HCT116 (cell line): ENCODE measurements at regions not wholly inside any gene's neighbourhood (a gene's known extent, or its start where the extent isn't known, plus 50 kb on each side); places are given as distances from the start of the nearest gene placed in this dataset.

Experiments used
- ATAC-seq: fragments of 200-7000 bp; cut with Tn5 transposase; 2 replicates; pipeline ENCODE4 v1.9.1; 2020; ENCODE audit warnings: mild to moderate bottlenecking, moderate library complexity
- BruUV-seq: library from RNA; stranded (reverse); fragments of 400-500 nt; replicated peaks from 2 replicates; lab custom pipeline; 2021; lab: Mats Ljungman, UMichigan
- CTCF ChIA-PET: fragments of 300-600 bp; sonication (Branson Sonifier 250); formaldehyde crosslinking; loops from one replicate; lab custom pipeline; 2021; ENCODE audit warnings: antibody characterized with exemption; lab: Charles Lee
- POLR2A ChIA-PET: fragments of 300-600, 350-600 bp; sonication (Branson Sonifier 250); formaldehyde crosslinking; loops from one replicate; lab custom pipeline; 2021; ENCODE audit warnings: antibody characterized with exemption; lab: Charles Lee
- RAD21 ChIA-PET, 2 experiments: fragments of 300-600 bp; sonication (Branson Sonifier 250); formaldehyde crosslinking; loops; one replicate each; lab custom pipeline; 2023; ENCODE audit warnings: low total read pairs in 2 of 2; ENCODE audit not compliant: uncharacterized antibody in 2 of 2, unreplicated experiment in 2 of 2, low non-redundant PET in 1 of 2; lab: Charles Lee
- DNase-seq: peaks from one replicate; pipeline ENCODE4 v3.0.0-alpha.2; 2010; ENCODE audit warnings: low read depth, low spot score
- H2AFZ ChIP-seq: fragments of 200-600 bp; shearing (Covaris generic), sonication (generic); 2 replicates; pipeline ENCODE4 v1.6.1; 2017; ENCODE audit warnings: low read depth, mixed run types, mixed read lengths, antibody characterized with exemption, low read length; ENCODE audit not compliant: poor library complexity, severe bottlenecking
- H3K27ac ChIP-seq: 2 replicates; pipeline ENCODE4 v1.5.1; 2012; ENCODE audit warnings: low read depth, low read length
- H3K27me3 ChIP-seq: fragments of 200-600 bp; sonication (generic); 2 replicates; pipeline ENCODE4 v1.6.1; 2016; ENCODE audit warnings: mixed run types, low read length, mixed read lengths; ENCODE audit not compliant: insufficient read depth
- H3K36me3 ChIP-seq, 2 experiments: fragments of 200-500 bp in 1 of 2; fragments of 200-600 bp in 1 of 2; sonication (Bioruptor generic) in 1 of 2; sonication (generic) in 1 of 2; 2 replicates each; pipeline versions ENCODE4 v1.5.1 to v1.6.1; 2014 to 2016; ENCODE audit warnings: low read length in 2 of 2, inconsistent platforms in 1 of 2, mixed read lengths in 1 of 2, mixed run types in 1 of 2; ENCODE audit not compliant: insufficient read depth in 2 of 2, control insufficient read depth in 1 of 2
- H3K4me1 ChIP-seq, 2 experiments: fragments of 200-600 bp in 1 of 2; sonication (generic) in 1 of 2; 2 replicates each; pipeline versions ENCODE4 v1.5.1 to v1.6.1; 2012 to 2017; ENCODE audit warnings: low read length in 2 of 2, inconsistent platforms in 1 of 2, mild to moderate bottlenecking in 1 of 2, mixed read lengths in 1 of 2, mixed run types in 1 of 2, moderate library complexity in 1 of 2; ENCODE audit not compliant: insufficient read depth in 2 of 2, control insufficient read depth in 1 of 2
- H3K4me2 ChIP-seq: fragments of 200-600 bp; sonication (generic); 2 replicates; pipeline ENCODE4 v1.6.1; 2017; ENCODE audit warnings: mixed run types, low read length, mixed read lengths
- H3K4me3 ChIP-seq, 2 experiments: fragments of 200-600 bp in 1 of 2; sonication (generic) in 1 of 2; replicated peaks in 1 of 2; 2 replicates each; pipeline ENCODE4 v1.5.1; 2011 to 2016; ENCODE audit warnings: low read length in 2 of 2, control low read depth in 1 of 2, low read depth in 1 of 2, mild to moderate bottlenecking in 1 of 2, mixed read lengths in 1 of 2, mixed run types in 1 of 2
- H3K79me2 ChIP-seq: fragments of 200-600 bp; sonication (generic); 2 replicates; pipeline ENCODE4 v1.6.1; 2017; ENCODE audit warnings: mild to moderate bottlenecking, mixed run types, low read length, moderate library complexity, mixed read lengths; ENCODE audit not compliant: insufficient read depth
- H3K9ac ChIP-seq: fragments of 200-600 bp; sonication (generic); 2 replicates; pipeline ENCODE4 v1.6.1; 2016; ENCODE audit warnings: low read length, mixed read lengths
- H3K9me2 ChIP-seq: fragments of 200-600 bp; sonication (generic), shearing (Covaris generic); 2 replicates; pipeline ENCODE4 v1.6.1; 2017; ENCODE audit warnings: mixed run types, mild to moderate bottlenecking, moderate library complexity; ENCODE audit not compliant: insufficient read depth
- H3K9me3 ChIP-seq, 2 experiments: fragments of 200-500 bp in 1 of 2; fragments of 200-600 bp in 1 of 2; sonication (Bioruptor generic) in 1 of 2; sonication (generic) in 1 of 2; 2 replicates each; pipeline ENCODE4 v1.6.1; 2014 to 2017; ENCODE audit warnings: low read length in 2 of 2, mixed read lengths in 2 of 2, inconsistent platforms in 1 of 2, low read depth in 1 of 2, mild to moderate bottlenecking in 1 of 2, mixed run types in 1 of 2, moderate library complexity in 1 of 2; ENCODE audit not compliant: control insufficient read depth in 1 of 2, insufficient read depth in 1 of 2
- H4K20me1 ChIP-seq: fragments of 200-600 bp; sonication (generic), shearing (Covaris generic); 2 replicates; pipeline ENCODE4 v1.6.1; 2017; ENCODE audit warnings: mixed run types, mild to moderate bottlenecking, moderate library complexity; ENCODE audit not compliant: insufficient read depth
- CEBPB ChIP-seq: IDR thresholded peaks from 2 replicates; pipeline ENCODE4 v1.6.1; 2012; ENCODE audit warnings: low read depth
- EZH2 ChIP-seq: fragments of 200-600 bp; sonication (generic); IDR thresholded peaks from 2 replicates; pipeline ENCODE4 v1.6.1; 2017; ENCODE audit warnings: antibody characterized with exemption, mixed run types
- FOSL1 ChIP-seq: IDR thresholded peaks from 2 replicates; pipeline ENCODE4 v1.6.1; 2012; ENCODE audit warnings: low read depth
- JUND ChIP-seq: IDR thresholded peaks from 2 replicates; pipeline ENCODE4 v1.6.1; 2012
- MAX ChIP-seq: IDR thresholded peaks from 2 replicates; pipeline ENCODE4 v1.6.1; 2012
- RAD21 ChIP-seq: IDR thresholded peaks from 2 replicates; pipeline ENCODE4 v1.6.1; 2012; ENCODE audit warnings: low read depth, mild to moderate bottlenecking
- SIN3A ChIP-seq: IDR thresholded peaks from 2 replicates; pipeline ENCODE4 v1.6.1; 2012; ENCODE audit warnings: low read depth
- SP1 ChIP-seq: IDR thresholded peaks from 2 replicates; pipeline ENCODE4 v1.6.1; 2012; ENCODE audit warnings: low read depth
- TCF7L2 ChIP-seq: IDR thresholded peaks from 2 replicates; pipeline ENCODE4 v1.7.0; 2011; ENCODE audit warnings: borderline replicate concordance, inconsistent platforms; ENCODE audit not compliant: insufficient read depth, insufficient read length; ENCODE audit errors: extremely low read depth
- ZBTB33 ChIP-seq: IDR thresholded peaks from 2 replicates; pipeline ENCODE4 v1.6.1; 2011; ENCODE audit warnings: mild to moderate bottlenecking, low read length, moderate library complexity; ENCODE audit not compliant: insufficient replicate concordance; ENCODE audit errors: extremely low read depth
- intact Hi-C: fragments of 100-400 bp; cut with micrococcal nuclease; formaldehyde crosslinking; loops from 2 replicates; pipeline ENCODE4 v1.10.0; 2022

- Histone ChIP-seq H3K27me3 (no peaks in the 10 kb centered on the region), H4K20me1 (no peaks in the 10 kb centered on the region), H3K9ac (peak overlapping the region; percentile 57), H3K4me1 (peaks cover 34 to 63% of the 10 kb centered on the region in 2 experiments), H3K4me3 (peak overlapping the region; percentile 45 to 60), H3K36me3 (no peaks in the 10 kb centered on the region), H2AFZ (peak overlapping the region; percentile 88), H3K79me2 (no peaks in the 10 kb centered on the region), H3K4me2 (peak overlapping the region; percentile 93), H3K9me2 (no peaks in the 10 kb centered on the region), H3K27ac (peak overlapping the region; percentile 68; the same call in 1 of the 2 replicates), H3K9me3 (no peaks in the 10 kb centered on the region)
- intact Hi-C loops: loop anchor here (2.0 to 10.0 kb wide), 3 partner anchors 100 to 226 kb away; no protein-coding TSS in a partner anchor
- ATAC-seq (peak; percentile 66), DNase-seq (peak; percentile 68)
- no TSS peak for BruUV-seq
- TF ChIP-seq FOSL1 (peak; percentile 81), JUND (peak; percentile 68; the same call in 1 of the 2 replicates), ZBTB33 (no peak), CEBPB (no peak), MAX (peak; percentile 26; the same call in 1 of the 2 replicates), SP1 (peak; percentile 31; the same call in 1 of the 2 replicates)
- ChIA-PET CTCF (interaction anchor here (1.6 kb wide), 1 partner anchor 173 kb away, joined by 9 read pairs; no protein-coding TSS in a partner anchor), RAD21 (interaction anchor here in 1 of 2 experiments (1.4 kb wide), 1 partner anchor 100 kb away, joined by 3 read pairs; no protein-coding TSS in a partner anchor), POLR2A (interaction anchor here (1.0 to 1.2 kb wide), 2 partner anchors 13 to 90 kb away, joined by 3 read pairs; no protein-coding TSS in a partner anchor)
Observed at GRCh38 chr15:29920515-29920914, 98.2 kb upstream of the TJP1 start.

DNA sequence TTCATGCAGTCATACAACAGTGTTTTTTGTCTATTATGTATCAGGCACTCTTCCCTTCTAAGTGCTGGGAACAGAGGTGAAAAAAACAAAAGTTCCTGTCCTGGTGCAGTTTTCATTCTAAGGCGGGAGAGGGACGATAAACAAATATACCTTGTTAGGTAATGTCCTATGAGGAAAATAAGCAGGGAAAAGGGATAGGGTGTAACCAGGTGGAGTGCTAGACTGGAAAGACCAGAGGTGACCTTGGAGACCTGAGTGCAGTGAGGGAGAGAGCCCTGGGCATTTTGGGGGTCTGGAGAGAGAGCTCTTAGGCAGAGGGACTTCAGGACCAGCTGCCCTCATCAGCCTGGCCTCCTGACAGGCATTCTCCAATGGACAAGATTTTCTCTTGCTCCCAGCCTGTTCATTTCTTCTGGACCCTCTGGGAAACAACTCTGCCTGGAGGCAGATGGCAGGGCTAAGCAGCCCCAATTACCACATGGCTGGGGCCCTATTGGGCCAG lies 97.2 kb upstream of the TJP1 start:
- Histone ChIP-seq H3K4me1 (peaks cover 23 to 52% of the 10 kb centered on the region in 2 experiments), H4K20me1 (no peaks in the 10 kb centered on the region), H3K27me3 (no peaks in the 10 kb centered on the region), H3K36me3 (no peaks in the 10 kb centered on the region), H3K9me3 (no peaks in the 10 kb centered on the region), H3K9ac (no peak overlapping the region), H3K27ac (no peak overlapping the region), H3K4me2 (peak overlapping the region; percentile 93; the same call in 1 of the 2 replicates), H3K4me3 (no peak overlapping the region), H3K9me2 (no peaks in the 10 kb centered on the region), H3K79me2 (no peaks in the 10 kb centered on the region), H2AFZ (no peak overlapping the region)
- no TSS peak for BruUV-seq
- POLR2A ChIA-PET: no interaction called here
- DNase-seq: no peak
- intact Hi-C loops: no loop called here
- no peak for ATAC-seq
- CTCF ChIA-PET: no interaction called here
- TF ChIP-seq RAD21 (no peak), SIN3A (no peak), TCF7L2 (no peak), EZH2 (no peak)
- RAD21 ChIA-PET: no interaction called here
